Left ventricle myocardium inferior (tissue), 1 donor: ENCODE measurements at regions not wholly inside any gene's neighbourhood (a gene's known extent, or its start where the extent isn't known, plus 50 kb on each side); places are given as distances from the start of the nearest gene placed in this dataset.

Experiments used
- DNase-seq: peaks from one replicate; pipeline ENCODE4 v3.0.0-alpha.2; 2020
- H3K27ac ChIP-seq: fragments of 200-600 bp; replicated peaks from 2 replicates; pipeline ENCODE4 v1.8.0; 2021
- H3K27me3 ChIP-seq: fragments of 200-600 bp; 2 replicates; pipeline ENCODE4 v1.8.0; 2021; ENCODE audit warnings: low read depth
- H3K36me3 ChIP-seq: fragments of 200-600 bp; 2 replicates; pipeline ENCODE4 v1.8.0; 2021
- H3K4me1 ChIP-seq: fragments of 200-600 bp; 2 replicates; pipeline ENCODE4 v1.8.0; 2021
- H3K4me3 ChIP-seq: fragments of 200-600 bp; 2 replicates; pipeline ENCODE4 v1.8.0; 2021; ENCODE audit warnings: mild to moderate bottlenecking, moderate library complexity
- H3K9me3 ChIP-seq: fragments of 200-600 bp; replicated peaks from 2 replicates; pipeline ENCODE4 v1.8.0; 2021
- CTCF ChIP-seq: fragments of 200-600 bp; IDR thresholded peaks from 2 replicates; pipeline ENCODE4 v1.8.0; 2021; ENCODE audit warnings: antibody characterized with exemption, mild to moderate bottlenecking, borderline replicate concordance
- intact Hi-C: fragments of 100-400 bp; cut with micrococcal nuclease; formaldehyde crosslinking; loops from one replicate; pipeline ENCODE4 v1.11.0; 2022
- donor health status: DM: no; HTN: yes; CAD: no; lungs with severe emphysema.

- TF ChIP-seq CTCF: no peak
- intact Hi-C loops: no loop called here
- no peaks in the 10 kb centered on the region for H3K9me3 ChIP-seq
- no peaks in the 10 kb centered on the region for H3K36me3 ChIP-seq
- DNase-seq: no peak
- H3K4me3 ChIP-seq: no peak overlapping the region
- no peaks in the 10 kb centered on the region for H3K27me3 ChIP-seq
- H3K27ac ChIP-seq: peak overlapping the region; percentile 57
- H3K4me1 ChIP-seq: peaks cover 8% of the 10 kb centered on the region
Measured at GRCh38 chr2:18346874-18347273, 213.6 kb downstream of the RDH14 start.

- Histone ChIP-seq H3K36me3 (no peaks in the 10 kb centered on the region), H3K4me3 (no peak overlapping the region), H3K4me1 (peaks cover 8% of the 10 kb centered on the region), H3K27ac (peak overlapping the region; percentile 57), H3K9me3 (peaks cover 2% of the 10 kb centered on the region), H3K27me3 (no peaks in the 10 kb centered on the region)
- intact Hi-C loops: no loop called here
- TF ChIP-seq CTCF: no peak
- DNase-seq: no peak
Measured at GRCh38 chr2:18346344-18346743, 214.1 kb downstream of the RDH14 start.

GRCh38 chr2:18345848-18346247, 214.6 kb downstream of the RDH14 start:
- no peak for DNase-seq
- Histone ChIP-seq H3K4me3 (no peak overlapping the region), H3K27ac (peak overlapping the region; percentile 57), H3K4me1 (peaks cover 8% of the 10 kb centered on the region), H3K27me3 (no peaks in the 10 kb centered on the region), H3K36me3 (no peaks in the 10 kb centered on the region), H3K9me3 (peaks cover 7% of the 10 kb centered on the region)
- intact Hi-C loops: no loop called here
- TF ChIP-seq CTCF: no peak

GRCh38 chr2:18342901-18343300, 217.6 kb downstream of the RDH14 start:
- no peak for DNase-seq
- peaks cover 8% of the 10 kb centered on the region for H3K4me1 ChIP-seq
- H3K27me3 ChIP-seq: no peaks in the 10 kb centered on the region
- H3K27ac ChIP-seq: no peak overlapping the region
- intact Hi-C loops: no loop called here
- H3K4me3 ChIP-seq: no peak overlapping the region
- TF ChIP-seq CTCF: no peak
- no peaks in the 10 kb centered on the region for H3K36me3 ChIP-seq
- H3K9me3 ChIP-seq: peaks cover 7% of the 10 kb centered on the region

GRCh38 chr2:18339326-18339725, 221.1 kb downstream of the RDH14 start:
- H3K36me3 ChIP-seq: no peaks in the 10 kb centered on the region
- no peaks in the 10 kb centered on the region for H3K4me1 ChIP-seq
- no peak for DNase-seq
- intact Hi-C loops: no loop called here
- H3K4me3 ChIP-seq: no peak overlapping the region
- peaks cover 7% of the 10 kb centered on the region for H3K9me3 ChIP-seq
- no peak for TF ChIP-seq CTCF
- no peaks in the 10 kb centered on the region for H3K27me3 ChIP-seq
- no peak overlapping the region for H3K27ac ChIP-seq

GRCh38 chr2:18336975-18337374, 223.5 kb downstream of the RDH14 start:
- Histone ChIP-seq H3K27me3 (no peaks in the 10 kb centered on the region), H3K36me3 (no peaks in the 10 kb centered on the region), H3K4me3 (no peak overlapping the region), H3K9me3 (peaks cover 7% of the 10 kb centered on the region), H3K27ac (no peak overlapping the region), H3K4me1 (no peaks in the 10 kb centered on the region)
- no peak for TF ChIP-seq CTCF
- intact Hi-C loops: no loop called here
- no peak for DNase-seq
